GM10266 (cell line): ENCODE measurements at regions not wholly inside any gene's neighbourhood (a gene's known extent, or its start where the extent isn't known, plus 50 kb on each side); places are given as distances from the start of the nearest gene placed in this dataset.

Source experiments
- DNase-seq: peaks from one replicate; pipeline ENCODE4 v3.0.0; 2012; ENCODE audit errors: extremely low spot score
- CTCF ChIP-seq: IDR thresholded peaks from 2 replicates; pipeline ENCODE4 v1.5.1; 2012; ENCODE audit warnings: mild to moderate bottlenecking, low read depth; ENCODE audit not compliant: control insufficient read depth, insufficient read depth; ENCODE audit errors: missing control alignments

DNA sequence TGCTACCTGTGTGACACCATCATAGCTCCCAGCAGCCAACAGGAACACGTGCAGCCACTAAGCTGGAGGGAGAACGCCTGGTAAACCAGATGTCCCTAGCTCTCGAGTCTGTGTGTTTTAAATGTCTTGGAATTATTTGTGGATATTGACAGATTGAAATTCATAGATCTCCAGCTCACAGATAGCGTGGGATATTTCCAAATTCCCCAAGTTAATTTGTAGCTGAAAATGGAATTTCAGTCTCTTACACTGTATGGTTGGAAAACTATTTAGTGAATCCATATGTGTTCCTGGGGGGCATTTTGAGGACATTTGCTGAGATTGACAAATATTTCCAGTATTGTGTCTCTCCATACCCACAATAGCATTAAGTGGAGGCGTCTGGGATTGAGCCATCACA lies 618.6 kb upstream of the TMEM132C start:
- no peak for DNase-seq
- TF ChIP-seq CTCF = no peak

DNA sequence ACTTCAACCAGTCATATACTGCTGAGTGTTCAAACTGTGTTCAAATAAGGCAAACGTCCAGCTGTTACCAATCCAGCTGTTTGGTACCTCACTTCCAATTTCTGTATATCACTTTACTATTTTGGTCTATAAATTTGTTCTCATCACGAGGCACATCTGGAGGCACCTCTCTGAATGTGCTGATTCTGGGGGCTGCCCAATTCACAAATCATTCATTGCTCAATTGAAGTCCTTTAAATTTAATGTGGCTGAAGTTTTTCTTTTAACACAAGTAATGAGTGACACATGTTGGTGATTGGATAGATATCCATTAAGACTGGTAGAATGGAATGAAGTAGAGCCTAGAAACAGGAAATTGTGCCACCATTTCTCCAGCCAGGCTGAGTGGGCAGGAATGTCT lies 617.0 kb upstream of the TMEM132C start:
- DNase-seq = no peak
- no peak for TF ChIP-seq CTCF

GRCh38 chr12:127650626-127651025 lies 616.3 kb upstream of the TMEM132C start:
- DNase-seq = no peak
- no peak for TF ChIP-seq CTCF

- DNase-seq = no peak
- no peak for TF ChIP-seq CTCF
These were observed 614.7 kb upstream of the TMEM132C start for GRCh38 chr12:127652281-127652680.

GRCh38 chr12:127654383-127654985 lies 612.5 kb upstream of the TMEM132C start:
- TF ChIP-seq CTCF = no peak
- no peak for DNase-seq

- DNase-seq = no peak
- no peak for TF ChIP-seq CTCF
These were observed 611.3 kb upstream of the TMEM132C start for GRCh38 chr12:127655691-127656090.

DNA sequence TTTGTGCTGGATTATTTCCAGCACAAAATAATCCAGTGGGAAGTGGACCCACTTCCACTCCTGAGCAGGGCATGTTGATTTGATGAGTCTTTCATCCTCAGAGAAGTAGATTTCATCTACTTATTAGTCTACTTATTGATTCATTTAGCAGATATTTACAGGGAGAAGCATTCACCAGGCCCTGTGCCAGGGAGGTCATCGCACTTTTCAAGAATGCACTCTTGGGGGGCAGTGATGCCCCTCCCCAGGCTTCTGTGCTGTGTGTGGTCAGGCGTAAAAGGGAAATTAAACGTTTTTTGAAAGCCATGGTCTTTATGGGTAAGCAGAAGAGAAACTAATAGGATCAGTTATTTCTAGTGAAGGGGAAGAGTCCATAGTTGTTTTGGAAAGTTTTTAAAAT lies 610.7 kb upstream of the TMEM132C start:
- no peak for DNase-seq
- no peak for TF ChIP-seq CTCF
